Aorta (tissue), 5 donors: ENCODE measurements at regions not wholly inside any gene's neighbourhood (a gene's known extent, or its start where the extent isn't known, plus 50 kb on each side); places are given as distances from the start of the nearest gene placed in this dataset.

Experiments used
- ATAC-seq: fragments of 200-7000 bp; cut with Tn5 transposase; one replicate; pipeline ENCODE4 v1.9.1; 2022; ENCODE audit warnings: moderate library complexity; ENCODE audit not compliant: low FRiP score
- DNase-seq, 2 donors: peaks; one replicate each; pipeline ENCODE4 v3.0.0-alpha.2; 2020
- H3K27ac ChIP-seq, 2 donors: one replicate each; pipeline ENCODE4 v1.5.1; 2013; ENCODE audit warnings: low read length in 2 of 2, mild to moderate bottlenecking in 2 of 2, moderate library complexity in 2 of 2, control low read depth in 1 of 2, inconsistent platforms in 1 of 2, low read depth in 1 of 2
- H3K27me3 ChIP-seq, 2 donors: one replicate each; pipeline ENCODE4 v1.6.1; 2013; ENCODE audit warnings: control low read depth in 1 of 2, low read length in 1 of 2, mild to moderate bottlenecking in 1 of 2, moderate library complexity in 1 of 2; ENCODE audit not compliant: insufficient read depth in 2 of 2, control insufficient read depth in 1 of 2
- H3K36me3 ChIP-seq, 2 donors: one replicate each; pipeline ENCODE4 v1.6.1; 2013; ENCODE audit warnings: control low read depth in 1 of 2, low read length in 1 of 2, mild to moderate bottlenecking in 1 of 2; ENCODE audit not compliant: insufficient read depth in 2 of 2, control insufficient read depth in 1 of 2
- H3K4me1 ChIP-seq, 2 donors: one replicate each; pipeline ENCODE4 v1.6.1; 2013; ENCODE audit warnings: low read length in 2 of 2, control low read depth in 1 of 2, mild to moderate bottlenecking in 1 of 2, moderate library complexity in 1 of 2; ENCODE audit not compliant: insufficient read depth in 2 of 2, control insufficient read depth in 1 of 2
- H3K4me3 ChIP-seq, 2 donors: one replicate each; pipeline ENCODE4 v1.5.1; 2013; ENCODE audit warnings: low read length in 2 of 2, control low read depth in 1 of 2, mild to moderate bottlenecking in 1 of 2
- H3K9me3 ChIP-seq: one replicate; pipeline ENCODE4 v1.6.1; 2013; ENCODE audit warnings: mild to moderate bottlenecking, low read length; ENCODE audit not compliant: control insufficient read depth
- WGBS, 2 donors: extraction: QIAGEN DNeasy Blood & Tissue Kit; methylation state at CpG; one replicate each; pipeline ENCODE4 v1.1.7; 2013; 5-methylcytosine and 5-hydroxymethylcytosine counted together
- intact Hi-C, 2 donors: fragments of 100-400 bp; cut with DNase I; formaldehyde crosslinking; loops; one replicate each; pipeline versions ENCODE4 v1.14.2 to v1.15.0; 2022
- donor health status: healthy with polysubstance abuse.
- donor health status: Bipolar disorder and iron deficiency.
- donor health status: DM: no; HTN: no; CAD: no.
- donor health status: DM: no; HTN: no; CAD: no.
- donor health status: DM: yes; HTN: yes; CAD: no.

GRCh38 chr1:184311580-184311979 is 75.2 kb upstream of the C1orf21 start:
- no peak for ATAC-seq

GRCh38 chr1:184315254-184315653 is 71.6 kb upstream of the C1orf21 start:
- ATAC-seq (no peak), DNase-seq (no peak)
- no peaks in the 10 kb centered on the region for H3K9me3 ChIP-seq
- no peaks in the 10 kb centered on the region for H3K36me3 ChIP-seq
- H3K27me3 ChIP-seq, result no peaks in the 10 kb centered on the region
- WGBS, 2 donors, result 80 to 87% methylated on average over 2 of the region's 2 CpGs
- no peak overlapping the region for H3K4me3 ChIP-seq
- intact Hi-C loops, result no loop called here
- H3K27ac ChIP-seq, result no peak overlapping the region
- H3K4me1 ChIP-seq, result no peaks in the 10 kb centered on the region

More at GRCh38 chr1:184311580-184311979, 75.2 kb upstream of the C1orf21 start:
- no peak for DNase-seq
- H3K27ac ChIP-seq, result no peak overlapping the region
- WGBS, 2 donors, result 97 to 100% methylated on average over 2 of the region's 2 CpGs
- no peaks in the 10 kb centered on the region for H3K27me3 ChIP-seq
- no peaks in the 10 kb centered on the region for H3K9me3 ChIP-seq
- H3K36me3 ChIP-seq, result no peaks in the 10 kb centered on the region
- no peaks in the 10 kb centered on the region for H3K4me1 ChIP-seq
- no peak overlapping the region for H3K4me3 ChIP-seq
- intact Hi-C loops, result no loop called here

GRCh38 chr1:184319879-184320278 is 67.0 kb upstream of the C1orf21 start:
- DNase-seq, result no peak
- H3K4me1 ChIP-seq, result no peaks in the 10 kb centered on the region
- no peak overlapping the region for H3K4me3 ChIP-seq
- intact Hi-C loops, result no loop called here
- ATAC-seq, result no peak
- 74 to 78% methylated on average over 3 of the region's 3 CpGs for WGBS, 2 donors
- no peaks in the 10 kb centered on the region for H3K27me3 ChIP-seq
- no peak overlapping the region for H3K27ac ChIP-seq
- H3K9me3 ChIP-seq, result no peaks in the 10 kb centered on the region
- no peaks in the 10 kb centered on the region for H3K36me3 ChIP-seq

DNA sequence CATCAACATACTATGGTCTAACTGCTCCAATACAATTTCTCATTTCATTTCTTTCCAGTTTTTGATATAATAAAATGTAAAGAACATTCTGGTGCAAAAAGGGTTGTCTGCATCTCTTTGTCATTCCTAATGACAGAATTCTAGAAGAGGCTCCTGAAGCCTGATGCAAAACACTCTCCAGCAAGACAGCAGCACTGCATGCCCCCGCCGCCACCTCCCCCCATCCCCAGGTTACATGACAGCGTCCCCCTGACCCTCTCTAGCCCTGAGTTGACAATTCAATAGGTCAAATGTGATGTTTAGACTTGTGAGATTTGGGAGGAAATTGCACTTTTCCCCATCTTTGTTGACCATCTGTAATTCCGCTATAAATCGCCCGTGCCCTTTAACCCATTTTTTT is 64.6 kb upstream of the C1orf21 start:
- no peak overlapping the region for H3K4me3 ChIP-seq
- H3K27ac ChIP-seq, result no peak overlapping the region
- ATAC-seq, result no peak
- H3K27me3 ChIP-seq, result no peaks in the 10 kb centered on the region
- intact Hi-C loops, result no loop called here
- 74 to 78% methylated on average over 6 of the region's 6 CpGs for WGBS, 2 donors
- no peak for DNase-seq
- H3K4me1 ChIP-seq, result no peaks in the 10 kb centered on the region
- H3K9me3 ChIP-seq, result no peaks in the 10 kb centered on the region
- H3K36me3 ChIP-seq, result no peaks in the 10 kb centered on the region

DNA sequence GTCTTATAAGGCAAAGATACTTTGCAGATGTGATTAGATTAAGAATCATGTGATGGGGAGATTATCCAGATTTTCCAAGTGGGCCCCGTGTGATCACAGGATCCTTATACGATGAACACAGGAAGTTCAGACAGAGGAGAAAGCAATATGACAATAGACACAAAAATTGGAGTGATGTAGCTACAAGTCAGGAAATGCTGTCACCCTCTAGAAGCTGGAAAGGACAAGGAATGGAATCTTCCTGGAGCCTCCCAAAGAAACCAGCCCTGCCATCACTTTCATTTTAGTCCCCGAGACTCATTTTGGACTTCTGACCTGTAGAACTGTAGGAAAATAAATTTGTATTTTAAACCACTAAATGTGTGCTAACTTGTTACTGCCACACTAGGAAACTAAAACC is 61.9 kb upstream of the C1orf21 start:
- no peak for ATAC-seq
- no peak for DNase-seq
- Histone ChIP-seq H3K27me3 (no peaks in the 10 kb centered on the region), H3K4me1 (no peaks in the 10 kb centered on the region), H3K27ac (no peak overlapping the region), H3K9me3 (no peaks in the 10 kb centered on the region), H3K36me3 (no peaks in the 10 kb centered on the region), H3K4me3 (no peak overlapping the region)
- WGBS, 2 donors, result 80 to 83% methylated on average over 3 of the region's 3 CpGs
- intact Hi-C loops, result no loop called here

DNA sequence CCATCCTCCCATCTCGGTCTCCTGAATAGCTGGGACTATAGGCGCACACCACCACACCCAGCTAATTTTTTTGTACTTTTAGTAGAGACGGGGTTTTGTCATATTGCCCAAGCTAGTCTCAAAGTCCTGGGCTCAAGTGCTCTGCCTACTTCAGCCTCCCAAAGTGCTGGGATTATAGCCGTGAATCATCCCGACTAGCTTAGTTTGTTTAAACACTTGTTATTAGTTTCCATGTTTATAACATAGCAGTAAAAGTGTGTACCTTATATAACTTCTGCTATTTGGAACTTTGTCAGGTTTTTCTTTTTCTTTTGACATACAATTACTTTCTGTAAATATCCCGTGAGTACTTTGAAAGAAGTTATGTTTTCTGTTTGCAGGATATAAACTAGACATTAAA is 60.6 kb upstream of the C1orf21 start:
- ATAC-seq (no peak), DNase-seq (no peak)
- Histone ChIP-seq H3K27ac (no peak overlapping the region), H3K4me3 (no peak overlapping the region), H3K4me1 (no peaks in the 10 kb centered on the region), H3K9me3 (no peaks in the 10 kb centered on the region), H3K36me3 (no peaks in the 10 kb centered on the region), H3K27me3 (no peaks in the 10 kb centered on the region)
- intact Hi-C loops, result no loop called here
- WGBS, 2 donors, result 82 to 87% methylated on average over 6 of the region's 6 CpGs

DNA sequence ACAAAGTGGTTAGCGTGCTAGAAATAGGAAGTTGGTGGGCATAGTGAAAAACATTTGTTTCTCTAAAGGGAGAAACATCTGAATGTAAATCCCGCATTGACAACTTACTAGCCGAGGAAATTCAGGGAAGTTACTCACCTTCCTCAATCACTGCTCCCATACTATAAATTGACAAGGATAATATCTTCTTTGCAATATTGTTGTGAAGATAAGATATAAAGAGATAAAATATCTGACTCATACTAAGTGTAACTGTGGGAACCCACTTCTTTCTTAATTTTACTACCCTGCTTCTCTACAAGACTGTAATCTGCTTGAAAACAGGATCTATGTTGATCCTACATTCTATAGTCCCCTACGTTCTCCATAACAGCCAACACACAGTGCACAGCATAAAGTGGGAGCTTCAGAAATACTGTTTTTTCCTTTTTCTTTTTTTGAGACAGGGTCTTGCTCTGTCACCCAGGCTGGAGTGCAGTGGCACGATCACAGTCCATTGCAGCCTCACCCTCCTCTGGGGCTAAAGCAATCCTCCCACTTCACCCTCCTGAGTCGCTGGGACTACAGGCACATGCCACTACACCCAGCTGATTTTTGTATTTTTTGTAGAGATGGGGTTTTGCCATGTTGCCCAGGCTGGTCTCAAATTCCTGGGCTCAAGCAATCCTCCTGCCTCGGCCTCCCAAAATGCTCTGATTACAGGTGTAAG is 57.4 kb upstream of the C1orf21 start:
- Histone ChIP-seq H3K27me3 (no peaks in the 10 kb centered on the region), H3K36me3 (no peaks in the 10 kb centered on the region), H3K4me3 (no peak overlapping the region), H3K9me3 (no peaks in the 10 kb centered on the region), H3K4me1 (no peaks in the 10 kb centered on the region), H3K27ac (no peak overlapping the region)
- ATAC-seq, result no peak
- no peak for DNase-seq
- intact Hi-C loops, result no loop called here
- WGBS, 2 donors, result 89 to 93% methylated on average over 7 of the region's 7 CpGs

DNA sequence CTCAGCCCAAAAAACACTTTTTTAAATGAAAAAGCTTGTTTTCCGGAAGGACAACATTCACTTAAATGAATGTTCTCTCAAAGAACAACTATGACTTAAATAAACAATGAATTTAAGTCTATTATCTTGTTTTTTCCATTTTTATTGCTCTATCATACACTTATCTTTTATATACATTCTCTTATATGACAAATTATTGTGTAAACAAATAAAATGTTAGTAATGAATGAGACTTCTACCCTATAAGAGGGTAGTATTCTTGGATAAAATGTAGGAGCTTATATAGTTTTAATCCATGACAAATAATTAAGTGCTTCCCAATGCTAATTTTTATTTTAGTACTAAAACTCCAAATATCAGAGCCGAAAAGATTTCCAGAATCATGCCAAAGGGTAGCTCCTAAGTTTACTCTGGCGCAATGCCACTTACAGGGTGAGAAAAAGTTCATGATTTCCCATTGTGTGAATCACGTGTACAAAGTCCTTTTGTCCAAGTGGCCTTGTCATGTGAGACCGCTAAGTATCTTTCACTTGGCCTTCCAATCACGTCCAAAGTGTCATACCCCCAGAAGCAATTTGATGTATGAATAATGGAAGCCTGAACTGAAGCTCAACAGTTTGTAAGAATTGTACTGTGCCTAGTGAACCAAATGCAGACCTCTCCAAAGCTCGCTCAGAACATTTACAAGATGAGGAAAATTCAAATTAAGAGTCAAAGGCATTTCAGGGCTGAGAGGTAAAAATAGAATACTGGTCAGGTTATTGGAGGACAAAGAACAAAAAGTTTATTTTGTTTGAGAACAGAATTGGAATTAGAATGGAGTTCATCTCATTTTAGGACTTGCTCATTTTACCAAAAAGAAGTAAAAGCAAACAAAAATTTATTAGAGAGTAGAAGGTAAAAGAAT is 56.6 kb upstream of the C1orf21 start:
- Histone ChIP-seq H3K4me3 (no peak overlapping the region), H3K36me3 (no peaks in the 10 kb centered on the region), H3K9me3 (no peaks in the 10 kb centered on the region), H3K27ac (peak overlapping the region in 1 of 2 donors; percentile 11), H3K4me1 (no peaks in the 10 kb centered on the region), H3K27me3 (no peaks in the 10 kb centered on the region)
- intact Hi-C loops, result no loop called here
- WGBS, 2 donors, result 41 to 44% methylated on average over 7 of the region's 7 CpGs
- DNase-seq (no peak), ATAC-seq (no peak)

- DNase-seq (no peak), ATAC-seq (no peak)
- no peaks in the 10 kb centered on the region for H3K4me1 ChIP-seq
- H3K27me3 ChIP-seq, result no peaks in the 10 kb centered on the region
- intact Hi-C loops, result no loop called here
- H3K4me3 ChIP-seq, result no peak overlapping the region
- H3K27ac ChIP-seq, result no peak overlapping the region
- H3K9me3 ChIP-seq, result no peaks in the 10 kb centered on the region
- H3K36me3 ChIP-seq, result no peaks in the 10 kb centered on the region
- WGBS, 2 donors, result 92 to 93% methylated on average over 4 of the region's 4 CpGs
Observed at GRCh38 chr1:184330875-184331274, 56.0 kb upstream of the C1orf21 start.
